Right lobe of liver (tissue), 4 donors: ENCODE measurements at regions not wholly inside any gene's neighbourhood (a gene's known extent, or its start where the extent isn't known, plus 50 kb on each side); places are given as distances from the start of the nearest gene placed in this dataset.
A peak's percentile ranks its signal among the peaks of the same experiment; 100 is the strongest.

Source experiments
- POLR2A ChIP-seq: fragments of 450-650 bp; IDR thresholded peaks from one replicate; pipeline ENCODE4 v1.6.1; 2017; ENCODE audit warnings: antibody characterized with exemption, mild to moderate bottlenecking
- TF ChIP-seq, protein P1 (sequence below), 4 donors: fragments of 200-600 bp in 3 of 4; fragments of 450-650 bp in 1 of 4; IDR thresholded peaks; one replicate each; pipeline versions ENCODE4 v1.5.1 to v1.8.0; 2016 to 2022; ENCODE audit warnings: antibody characterized with exemption in 4 of 4, mild to moderate bottlenecking in 2 of 4
- donor health status: DM: no; HTN: no; CAD: no.
- donor health status: DM: no; HTN: no; CAD: no.
- donor health status: DM: no; HTN: yes; CAD: no.

DNA sequence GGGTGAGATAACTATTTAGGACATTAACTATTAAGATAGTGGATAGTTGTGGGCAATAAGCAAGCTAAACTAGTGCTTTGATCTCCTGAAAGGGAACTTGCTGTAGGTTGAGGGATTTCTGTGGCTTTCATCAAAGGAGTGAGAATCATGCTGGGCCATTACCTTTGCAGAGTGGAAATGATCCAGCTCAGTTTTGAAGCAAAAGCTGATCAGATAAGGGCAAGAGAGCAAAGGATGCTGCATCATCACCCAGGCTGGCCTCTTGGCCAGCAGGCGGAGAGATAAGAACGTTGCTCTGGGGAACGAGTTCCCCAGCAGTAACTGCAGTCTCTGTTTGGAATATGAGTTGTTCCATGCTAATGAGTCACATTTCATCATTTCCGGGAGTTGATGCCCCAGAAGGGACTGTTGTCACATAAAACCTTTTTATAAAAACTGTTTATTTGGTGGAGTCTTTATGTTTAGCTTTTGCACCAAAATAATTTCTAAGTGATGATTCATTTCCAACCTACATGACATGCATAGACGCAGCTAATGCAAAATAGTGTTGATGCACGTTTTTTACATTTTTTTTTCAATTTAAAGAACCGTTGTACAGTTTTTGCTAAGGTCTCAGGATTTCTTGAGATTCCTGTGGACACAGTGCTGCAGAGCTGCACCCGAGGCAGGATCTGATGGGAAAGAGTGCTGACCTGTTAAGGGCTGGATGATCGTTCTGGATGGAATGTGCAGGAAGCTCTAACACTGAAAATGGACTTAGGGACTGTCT is 99.3 kb downstream of the ACTBL2 start:
- TF ChIP-seq, protein P1, sequence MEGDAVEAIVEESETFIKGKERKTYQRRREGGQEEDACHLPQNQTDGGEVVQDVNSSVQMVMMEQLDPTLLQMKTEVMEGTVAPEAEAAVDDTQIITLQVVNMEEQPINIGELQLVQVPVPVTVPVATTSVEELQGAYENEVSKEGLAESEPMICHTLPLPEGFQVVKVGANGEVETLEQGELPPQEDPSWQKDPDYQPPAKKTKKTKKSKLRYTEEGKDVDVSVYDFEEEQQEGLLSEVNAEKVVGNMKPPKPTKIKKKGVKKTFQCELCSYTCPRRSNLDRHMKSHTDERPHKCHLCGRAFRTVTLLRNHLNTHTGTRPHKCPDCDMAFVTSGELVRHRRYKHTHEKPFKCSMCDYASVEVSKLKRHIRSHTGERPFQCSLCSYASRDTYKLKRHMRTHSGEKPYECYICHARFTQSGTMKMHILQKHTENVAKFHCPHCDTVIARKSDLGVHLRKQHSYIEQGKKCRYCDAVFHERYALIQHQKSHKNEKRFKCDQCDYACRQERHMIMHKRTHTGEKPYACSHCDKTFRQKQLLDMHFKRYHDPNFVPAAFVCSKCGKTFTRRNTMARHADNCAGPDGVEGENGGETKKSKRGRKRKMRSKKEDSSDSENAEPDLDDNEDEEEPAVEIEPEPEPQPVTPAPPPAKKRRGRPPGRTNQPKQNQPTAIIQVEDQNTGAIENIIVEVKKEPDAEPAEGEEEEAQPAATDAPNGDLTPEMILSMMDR (IDR thresholded peaks at IDR 0.05): peak in 1 of 4 donors; percentile 6
- TF ChIP-seq POLR2A: no peak
